Limb (tissue), 2 donors: ENCODE measurements at regions not wholly inside any gene's neighbourhood (a gene's known extent, or its start where the extent isn't known, plus 50 kb on each side); places are given as distances from the start of the nearest gene placed in this dataset.
A peak's percentile ranks its signal among the peaks of the same experiment; 100 is the strongest.

Source experiments
- DNase-seq, 2 donors: peaks; one replicate each; pipeline ENCODE4 v3.0.0-alpha.2; 2016; ENCODE audit errors: extremely low spot score in 2 of 2

DNA sequence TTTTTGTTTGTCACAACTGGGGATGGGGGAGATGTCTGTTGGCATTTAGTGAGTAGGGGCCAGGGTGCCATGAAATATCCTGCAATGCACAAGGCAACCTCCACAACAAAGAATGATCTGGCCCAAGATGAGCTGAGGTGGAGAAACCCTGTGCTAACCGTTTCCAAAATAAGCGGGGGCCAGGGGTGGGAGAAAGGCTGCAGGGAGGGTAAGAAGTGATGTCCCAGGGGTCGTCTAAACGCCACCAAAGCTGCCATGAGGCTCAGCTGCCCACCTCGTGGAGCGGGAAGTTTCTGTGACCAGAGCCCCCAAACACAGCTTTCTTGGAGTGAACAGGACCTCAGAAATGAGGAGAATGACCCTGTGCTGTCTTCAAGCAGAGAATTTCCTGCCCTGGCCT is 76.5 kb upstream of the CDH5 start:
- peak in 1 of 2 donors; percentile 7 for DNase-seq

DNA sequence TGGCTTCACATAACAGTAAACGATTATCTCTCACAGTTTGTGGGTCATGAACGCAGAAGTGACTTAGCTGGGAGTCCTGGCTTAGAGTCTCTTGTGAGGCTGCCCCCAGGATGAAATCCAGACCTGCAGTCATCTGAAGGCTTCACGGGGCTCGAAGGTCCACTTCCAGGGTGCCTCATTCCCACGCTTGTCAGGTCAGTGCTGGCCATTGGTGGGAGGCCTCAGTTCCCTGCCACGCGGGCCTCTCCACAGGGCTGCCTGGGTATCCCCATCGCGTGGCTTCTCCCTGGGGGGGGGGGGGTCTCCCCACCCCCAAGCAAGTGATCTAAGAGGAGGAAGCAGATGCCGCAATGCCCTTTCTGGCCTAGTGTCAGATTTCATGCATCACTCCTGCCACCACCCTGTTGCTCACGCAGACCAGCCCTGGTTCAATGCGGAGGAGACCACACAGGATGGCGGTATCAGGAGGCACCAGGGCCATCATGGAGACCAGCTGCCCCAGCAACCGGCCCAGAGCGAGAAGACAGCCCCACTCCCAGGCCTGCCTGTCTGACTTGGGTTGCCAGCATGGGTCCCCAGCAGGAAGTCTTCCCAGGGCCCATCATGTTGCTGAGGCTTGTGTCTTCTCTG is 77.3 kb upstream of the CDH5 start:
- DNase-seq, result peak in 1 of 2 donors; percentile 21

- no peak for DNase-seq
Observed at GRCh38 chr16:66287926-66288325, 78.6 kb upstream of the CDH5 start.

GRCh38 chr16:66287416-66287815 is 79.1 kb upstream of the CDH5 start:
- no peak for DNase-seq

GRCh38 chr16:66286527-66286926 is 80.0 kb upstream of the CDH5 start:
- no peak for DNase-seq

DNA sequence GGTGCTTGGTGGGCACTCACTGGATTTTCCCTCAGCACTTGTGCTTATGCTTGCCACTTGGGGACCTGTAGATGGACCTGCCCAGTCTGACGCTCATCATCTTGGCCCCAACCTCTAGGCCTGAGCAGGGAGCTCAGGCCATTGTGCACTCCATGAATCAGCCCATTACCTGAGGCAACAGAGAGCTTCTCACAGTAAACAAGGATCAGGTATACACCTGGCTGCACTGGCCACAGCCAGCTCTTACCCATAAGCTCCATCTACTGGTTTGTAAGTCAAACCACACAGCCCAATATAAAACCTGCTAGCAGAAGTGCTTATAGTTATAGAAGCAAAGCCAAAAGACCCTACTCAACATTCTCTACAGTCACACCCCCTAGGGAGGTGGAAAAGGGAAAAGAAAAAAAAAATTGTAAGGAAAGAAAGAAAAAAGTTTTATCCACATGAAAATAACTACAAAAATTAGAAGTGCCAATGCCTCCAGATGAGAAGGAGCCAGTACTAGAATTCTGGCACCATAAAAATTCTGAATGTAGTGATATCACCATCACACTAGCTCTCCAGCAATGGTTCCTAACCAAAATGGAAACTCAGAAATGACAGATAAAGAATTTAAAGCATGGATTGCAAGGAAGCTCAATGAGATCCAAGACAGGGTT is 87.8 kb upstream of the CDH5 start:
- DNase-seq, result no peak

DNA sequence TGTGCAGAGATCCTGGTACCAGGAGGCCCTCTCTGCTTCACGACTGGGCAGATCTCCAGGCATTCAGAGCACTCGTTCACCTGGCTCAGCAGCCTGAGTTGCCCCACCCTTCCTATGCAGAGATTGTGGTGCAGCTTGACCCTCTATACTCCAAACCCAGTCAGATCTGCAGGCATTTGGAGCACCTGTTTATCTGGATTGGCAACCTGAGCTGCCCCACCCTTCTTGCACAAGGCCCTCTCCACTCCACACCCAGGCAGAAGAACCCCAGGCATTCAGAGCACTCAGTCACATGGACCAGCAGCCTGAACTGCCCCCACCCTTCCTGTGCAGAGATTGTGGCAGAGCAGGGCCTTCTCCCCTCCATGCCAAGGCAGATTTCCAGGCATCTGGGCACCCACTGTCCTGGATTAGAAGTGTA is 88.4 kb upstream of the CDH5 start:
- no peak for DNase-seq

DNA sequence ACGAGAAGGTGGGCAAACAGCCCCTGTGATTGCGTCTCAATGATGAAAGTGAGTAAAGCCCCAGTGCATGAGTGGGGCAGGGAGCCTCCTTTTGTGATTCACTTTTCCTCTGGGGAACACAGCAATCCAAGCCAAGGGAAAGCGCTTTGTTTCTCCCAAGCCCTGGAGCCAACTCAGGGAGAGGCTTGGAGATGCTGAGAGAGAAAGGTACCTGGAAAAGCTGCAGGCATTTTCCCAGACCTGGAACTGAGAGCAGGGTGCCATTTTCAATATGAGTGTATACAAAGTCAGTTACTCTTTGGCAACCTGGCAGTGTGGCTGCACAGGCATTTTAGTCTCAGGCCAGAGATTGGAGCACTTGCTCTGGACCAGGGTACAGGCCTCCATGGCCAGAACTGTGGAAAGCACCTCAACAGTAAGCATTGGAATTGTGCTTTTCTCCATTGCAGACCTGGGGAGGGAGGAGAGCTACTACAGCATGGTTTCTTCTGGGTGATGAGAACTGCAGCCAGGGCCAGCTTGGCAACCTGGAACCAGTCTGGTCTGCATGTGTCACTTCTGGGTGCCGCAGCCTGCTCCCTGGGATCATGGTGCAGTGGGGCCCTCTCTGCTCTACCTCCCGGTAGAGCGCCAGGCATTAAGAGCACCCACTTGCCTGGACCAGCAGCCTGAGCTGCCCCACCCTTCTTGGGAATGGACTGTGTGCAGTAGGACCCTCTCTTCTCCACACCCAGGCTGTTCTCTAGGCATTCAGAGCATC is 89.0 kb upstream of the CDH5 start:
- DNase-seq, result no peak

GRCh38 chr16:66275775-66276428 is 90.6 kb upstream of the CDH5 start:
- DNase-seq, result no peak

DNA sequence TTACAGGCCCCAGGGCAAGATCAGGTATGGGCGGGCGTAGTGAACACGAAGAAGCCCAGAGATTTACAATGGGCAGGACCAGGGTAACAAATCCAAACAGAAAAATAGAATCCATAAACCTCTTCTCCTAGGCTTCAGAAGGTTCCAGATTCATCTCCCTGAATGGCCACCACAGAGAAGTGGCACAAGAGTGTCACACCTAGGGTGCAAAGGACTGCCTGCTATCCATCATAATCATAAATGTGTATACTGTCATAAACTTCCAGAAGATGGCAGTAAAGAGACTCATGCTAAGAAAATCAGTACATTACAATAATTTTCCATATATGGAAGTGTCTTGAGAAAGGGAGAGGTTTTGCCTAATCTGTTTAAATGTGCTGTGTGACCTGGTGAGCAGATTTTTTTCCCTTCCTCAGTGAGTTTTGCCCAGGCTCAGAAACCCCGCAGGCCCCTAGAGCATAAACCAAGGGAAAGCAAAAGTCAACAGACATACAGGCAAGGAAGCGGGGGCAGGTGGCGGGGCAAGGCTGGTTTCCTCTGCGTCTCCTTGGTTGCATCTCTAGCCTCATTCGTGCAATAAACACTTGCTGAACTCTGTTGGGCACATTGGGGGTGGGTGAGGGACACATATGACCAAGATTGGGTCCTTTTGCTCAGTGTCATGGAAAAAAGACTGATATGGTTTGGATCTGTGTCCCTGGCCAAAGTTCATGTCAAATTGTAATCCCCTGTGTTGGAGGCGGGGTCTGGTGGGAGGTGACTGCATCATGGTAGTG is 92.0 kb upstream of the CDH5 start:
- DNase-seq, result peak in 1 of 2 donors; percentile 77

DNA sequence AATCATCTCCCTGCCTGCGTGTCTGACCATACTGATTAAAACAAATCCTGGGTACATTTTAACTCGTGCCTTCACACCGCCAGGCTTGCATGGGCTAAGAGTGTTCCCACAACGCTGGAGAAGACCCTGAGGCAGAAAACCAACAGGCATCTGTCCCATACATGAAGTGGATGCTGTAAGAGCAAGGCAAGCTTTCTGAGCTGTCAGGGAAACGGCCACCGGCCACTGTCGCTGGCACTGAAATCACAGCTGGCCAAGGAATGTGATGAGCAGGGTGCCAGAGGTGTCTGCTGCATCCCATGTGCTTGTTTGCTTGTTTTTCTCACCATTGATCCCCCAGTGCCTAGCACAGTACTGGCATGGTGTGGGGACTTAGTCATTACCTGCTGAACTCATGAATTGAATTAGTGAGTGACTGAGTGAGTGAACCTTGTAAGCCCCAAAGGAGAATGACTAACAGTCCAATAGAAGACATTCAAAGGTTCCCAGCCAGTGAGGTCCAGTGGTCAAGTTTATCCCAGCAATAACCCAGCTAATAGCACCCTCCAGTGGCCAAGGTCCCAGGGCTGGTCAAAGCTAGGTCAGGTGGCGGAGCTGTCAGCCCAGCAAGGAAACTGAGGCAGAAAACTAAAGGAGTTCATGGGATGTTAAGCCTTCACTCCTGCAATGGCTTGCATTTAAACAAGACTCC is 92.7 kb upstream of the CDH5 start:
- DNase-seq, result no peak

DNA sequence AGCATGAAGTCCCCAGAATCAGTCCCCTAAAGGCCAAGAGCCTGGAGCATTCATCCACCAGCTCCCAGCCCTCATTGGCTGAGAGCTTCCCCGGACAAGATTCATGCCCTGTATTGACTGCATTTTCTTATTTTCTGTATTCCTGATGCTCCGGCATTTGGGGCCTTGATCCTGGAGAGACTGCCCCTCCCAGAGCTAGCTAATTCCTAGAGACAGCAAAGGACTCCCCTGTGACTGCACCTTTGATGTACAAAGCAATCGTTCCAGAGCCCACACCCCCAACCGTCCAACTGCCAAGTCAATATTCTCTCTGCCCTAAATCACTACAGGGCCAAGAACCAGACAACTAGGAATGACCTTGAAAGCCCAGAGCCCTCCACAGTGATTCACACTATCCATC is 93.4 kb upstream of the CDH5 start:
- DNase-seq, result no peak

GRCh38 chr16:66272461-66272860 is 94.0 kb upstream of the CDH5 start:
- no peak for DNase-seq

GRCh38 chr16:66271074-66272060 is 95.1 kb upstream of the CDH5 start:
- no peak for DNase-seq

- peak; percentile 75 to 93 for DNase-seq
Observed at GRCh38 chr16:66270333-66270927, 96.1 kb upstream of the CDH5 start.

DNA sequence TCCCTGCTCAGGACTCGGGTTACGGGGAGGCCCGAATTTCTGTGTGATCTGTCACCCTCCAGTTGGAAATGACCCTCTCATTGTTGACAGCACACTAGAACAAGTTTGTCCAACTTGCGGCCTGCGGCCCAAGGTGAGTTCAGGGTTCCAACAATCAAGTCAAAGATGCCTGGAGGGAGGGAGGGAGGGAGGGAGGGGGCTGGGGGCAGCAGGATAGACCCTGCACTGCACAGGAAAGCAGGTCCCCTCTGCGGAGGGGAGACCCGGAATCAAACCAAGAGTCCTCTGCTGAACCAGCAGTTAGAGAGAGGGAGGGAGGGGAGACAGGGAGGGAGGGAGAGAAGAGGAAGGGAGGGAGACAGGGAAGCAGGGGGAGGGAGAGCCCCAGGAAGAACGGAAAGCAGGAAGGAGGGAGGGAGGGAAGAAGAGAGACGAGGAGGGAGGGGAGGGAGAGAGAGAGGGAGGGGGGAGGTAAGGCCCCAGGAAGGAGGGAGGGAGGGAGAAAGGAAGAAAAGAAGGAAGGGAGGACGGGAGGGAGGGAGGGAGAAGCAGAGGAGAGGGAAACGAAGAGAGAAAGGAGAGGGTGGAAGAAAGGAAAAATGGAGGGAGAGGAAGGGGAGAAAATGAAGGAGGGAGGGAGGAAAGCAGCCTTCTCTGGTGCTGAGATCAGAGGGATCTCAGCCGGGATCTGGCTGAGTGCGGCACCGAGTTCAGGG is 96.7 kb upstream of the CDH5 start:
- DNase-seq, result peak in 1 of 2 donors; percentile 52

DNA sequence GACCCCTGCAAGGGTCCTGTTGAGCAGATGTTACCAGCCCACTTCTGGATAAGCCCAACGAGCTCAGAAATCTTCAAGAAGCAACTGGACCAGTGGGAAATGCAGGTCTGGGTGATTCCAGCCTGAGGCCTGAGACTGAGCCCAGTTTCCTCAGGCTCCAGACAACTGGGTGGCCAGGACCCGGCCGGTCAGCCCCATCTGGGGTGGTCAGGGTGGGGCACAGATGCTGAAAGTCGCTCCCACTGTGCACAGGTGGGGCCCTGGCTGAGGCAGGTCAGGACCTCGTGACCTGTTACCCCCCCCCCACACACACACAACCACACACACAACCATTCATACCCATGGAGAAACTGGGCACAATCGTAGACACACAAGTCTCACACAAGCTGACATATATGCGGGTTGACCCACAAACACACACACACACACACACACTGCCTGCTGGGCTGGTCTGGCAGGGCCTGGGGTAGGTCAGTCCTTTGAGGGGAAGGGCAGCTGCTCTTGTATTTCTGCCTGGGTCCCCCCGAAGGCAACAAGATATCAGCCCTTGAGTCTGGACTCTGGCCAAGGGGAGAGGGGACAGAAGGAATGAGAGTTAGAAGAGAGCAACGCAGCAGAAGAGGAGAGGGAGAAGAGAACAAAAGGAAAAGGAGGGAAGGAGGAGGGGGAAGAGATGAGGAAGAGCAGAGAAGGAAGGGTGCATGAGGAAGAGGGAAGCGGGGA is 99.0 kb upstream of the CDH5 start:
- no peak for DNase-seq
